ENCODE measurements at regions not wholly inside any gene's neighbourhood (a gene's known extent, or its start where the extent isn't known, plus 50 kb on each side); places are given as distances from the start of the nearest gene placed in this dataset.

- H3K4me2 ChIP-seq (ENCODE audit: low read length): no peak overlapping the region
Observed at GRCh38 chr3:25354071-25354470, 74.0 kb upstream of the RARB start.

GRCh38 chr3:25355034-25355885 lies 72.8 kb upstream of the RARB start:
- Histone ChIP-seq H3K4me2 (ENCODE audit: low read length) (no peak overlapping the region), H3K36me3 (ENCODE audit: insufficient read depth, low read length) (no peaks in the 10 kb centered on the region), H2AFZ (ENCODE audit: low read length) (no peak overlapping the region), H4K20me1 (ENCODE audit: insufficient read depth, low read length) (no peaks in the 10 kb centered on the region), H3K27ac (ENCODE audit: low read depth, low read length, poor library complexity, severe bottlenecking) (no peak overlapping the region), H3K79me2 (ENCODE audit: insufficient read depth, low read depth, low read length) (no peaks in the 10 kb centered on the region), H3K9me2 (ENCODE audit: insufficient read depth, low read length) (no peaks in the 10 kb centered on the region), H3K9me3 (ENCODE audit: low read length) (no peaks in the 10 kb centered on the region), H3K4me3 (ENCODE audit: low read depth, low read length, poor library complexity, severe bottlenecking) (no peak overlapping the region), H3K4me1 (ENCODE audit: insufficient read depth, low read length, poor library complexity, severe bottlenecking) (no peaks in the 10 kb centered on the region)
- BruUV-seq (replicated peaks): no TSS peak
- no peak for TF ChIP-seq EZH2phosphoT487 (IDR thresholded peaks at IDR 0.05; ENCODE audit: borderline replicate concordance, low read depth, low read length)
- TF ChIP-seq, protein P1, sequence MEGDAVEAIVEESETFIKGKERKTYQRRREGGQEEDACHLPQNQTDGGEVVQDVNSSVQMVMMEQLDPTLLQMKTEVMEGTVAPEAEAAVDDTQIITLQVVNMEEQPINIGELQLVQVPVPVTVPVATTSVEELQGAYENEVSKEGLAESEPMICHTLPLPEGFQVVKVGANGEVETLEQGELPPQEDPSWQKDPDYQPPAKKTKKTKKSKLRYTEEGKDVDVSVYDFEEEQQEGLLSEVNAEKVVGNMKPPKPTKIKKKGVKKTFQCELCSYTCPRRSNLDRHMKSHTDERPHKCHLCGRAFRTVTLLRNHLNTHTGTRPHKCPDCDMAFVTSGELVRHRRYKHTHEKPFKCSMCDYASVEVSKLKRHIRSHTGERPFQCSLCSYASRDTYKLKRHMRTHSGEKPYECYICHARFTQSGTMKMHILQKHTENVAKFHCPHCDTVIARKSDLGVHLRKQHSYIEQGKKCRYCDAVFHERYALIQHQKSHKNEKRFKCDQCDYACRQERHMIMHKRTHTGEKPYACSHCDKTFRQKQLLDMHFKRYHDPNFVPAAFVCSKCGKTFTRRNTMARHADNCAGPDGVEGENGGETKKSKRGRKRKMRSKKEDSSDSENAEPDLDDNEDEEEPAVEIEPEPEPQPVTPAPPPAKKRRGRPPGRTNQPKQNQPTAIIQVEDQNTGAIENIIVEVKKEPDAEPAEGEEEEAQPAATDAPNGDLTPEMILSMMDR (conservative IDR thresholded peaks at IDR 0.05; ENCODE audit: low read length): no peak
- intact Hi-C loops (cut with micrococcal nuclease; ENCODE audit: unreplicated experiment): no loop called here
- CTCF ChIA-PET (ENCODE audit: unreplicated experiment): no interaction called here
- no peak for DNase-seq (ENCODE audit: low spot score)
- POLR2A ChIA-PET: interaction anchor here (0.5 to 1.1 kb wide), 3 partner anchors 19 to 1188 kb away, joined by 3 to 4 read pairs (median 4); no protein-coding TSS in a partner anchor

More at GRCh38 chr3:25354071-25354470, 74.0 kb upstream of the RARB start:
- Histone ChIP-seq H3K9me3 (ENCODE audit: low read length) (no peaks in the 10 kb centered on the region), H3K36me3 (ENCODE audit: insufficient read depth, low read length) (no peaks in the 10 kb centered on the region), H3K27ac (ENCODE audit: low read depth, low read length, poor library complexity, severe bottlenecking) (no peak overlapping the region), H4K20me1 (ENCODE audit: insufficient read depth, low read length) (no peaks in the 10 kb centered on the region), H3K9me2 (ENCODE audit: insufficient read depth, low read length) (no peaks in the 10 kb centered on the region), H3K4me3 (ENCODE audit: low read depth, low read length, poor library complexity, severe bottlenecking) (no peak overlapping the region), H2AFZ (ENCODE audit: low read length) (no peak overlapping the region), H3K4me1 (ENCODE audit: insufficient read depth, low read length, poor library complexity, severe bottlenecking) (no peaks in the 10 kb centered on the region), H3K79me2 (ENCODE audit: insufficient read depth, low read depth, low read length) (no peaks in the 10 kb centered on the region)
- no TSS peak for BruUV-seq (replicated peaks)
- DNase-seq (ENCODE audit: low spot score): no peak
- TF ChIP-seq EZH2phosphoT487 (IDR thresholded peaks at IDR 0.05; ENCODE audit: borderline replicate concordance, low read depth, low read length): no peak
- TF ChIP-seq, protein P1 (conservative IDR thresholded peaks at IDR 0.05; ENCODE audit: low read length): no peak
- intact Hi-C loops (cut with micrococcal nuclease; ENCODE audit: unreplicated experiment): no loop called here
- POLR2A ChIA-PET: no interaction called here
- CTCF ChIA-PET (ENCODE audit: unreplicated experiment): no interaction called here

- H3K79me2 ChIP-seq (ENCODE audit: insufficient read depth, low read depth, low read length): no peaks in the 10 kb centered on the region
- CTCF ChIA-PET (ENCODE audit: unreplicated experiment): no interaction called here
Observed at GRCh38 chr3:25355998-25356397, 72.1 kb upstream of the RARB start.

More at GRCh38 chr3:25355998-25356397, 72.1 kb upstream of the RARB start:
- H2AFZ ChIP-seq (ENCODE audit: low read length): no peak overlapping the region
- no TSS peak for BruUV-seq (replicated peaks)
- DNase-seq (ENCODE audit: low spot score): no peak
- intact Hi-C loops (cut with micrococcal nuclease; ENCODE audit: unreplicated experiment): no loop called here
- POLR2A ChIA-PET: interaction anchor here (0.5 to 1.1 kb wide), 2 partner anchors 18 to 1188 kb away, joined by 3 to 4 read pairs; no protein-coding TSS in a partner anchor
- no peaks in the 10 kb centered on the region for H3K9me2 ChIP-seq (ENCODE audit: insufficient read depth, low read length)
- H3K36me3 ChIP-seq (ENCODE audit: insufficient read depth, low read length): no peaks in the 10 kb centered on the region
- no peak overlapping the region for H3K4me3 ChIP-seq (ENCODE audit: low read depth, low read length, poor library complexity, severe bottlenecking)
- H3K27ac ChIP-seq (ENCODE audit: low read depth, low read length, poor library complexity, severe bottlenecking): no peak overlapping the region
- no peaks in the 10 kb centered on the region for H3K4me1 ChIP-seq (ENCODE audit: insufficient read depth, low read length, poor library complexity, severe bottlenecking)
- TF ChIP-seq, protein P1 (conservative IDR thresholded peaks at IDR 0.05; ENCODE audit: low read length): no peak
- TF ChIP-seq EZH2phosphoT487 (IDR thresholded peaks at IDR 0.05; ENCODE audit: borderline replicate concordance, low read depth, low read length): no peak
- no peaks in the 10 kb centered on the region for H4K20me1 ChIP-seq (ENCODE audit: insufficient read depth, low read length)
- H3K9me3 ChIP-seq (ENCODE audit: low read length): no peaks in the 10 kb centered on the region
- H3K4me2 ChIP-seq (ENCODE audit: low read length): no peak overlapping the region

All from OCI-LY7 (cell line).